Spleen (tissue), 11 donors: ENCODE measurements at regions not wholly inside any gene's neighbourhood (a gene's known extent, or its start where the extent isn't known, plus 50 kb on each side); places are given as distances from the start of the nearest gene placed in this dataset.

Source experiments
- DNase-seq: peaks from one replicate; pipeline ENCODE4 v3.0.0-alpha.2; 2020
- H3K27ac ChIP-seq, 8 donors: fragments of 200-600 bp; sonication (generic) in 7 of 8; 1 replicate in 4 of 8; 2 replicates in 4 of 8; pipeline versions ENCODE4 v1.5.0 to v1.8.0; 2016 to 2021; ENCODE audit warnings: inconsistent platforms in 4 of 8, mild to moderate bottlenecking in 4 of 8, moderate library complexity in 1 of 8
- H3K27me3 ChIP-seq, 7 donors: fragments of 200-600 bp; sonication (generic) in 6 of 7; replicated peaks in 1 of 7; 1 replicate in 4 of 7; 2 replicates in 3 of 7; pipeline versions ENCODE4 v1.5.0 to v1.8.0; 2016 to 2021; ENCODE audit warnings: inconsistent platforms in 3 of 7, mild to moderate bottlenecking in 1 of 7
- H3K36me3 ChIP-seq, 6 donors: fragments of 200-600 bp; sonication (generic) in 5 of 6; 1 replicate in 4 of 6; 2 replicates in 2 of 6; pipeline versions ENCODE4 v1.5.0 to v1.8.0; 2016 to 2021; ENCODE audit warnings: inconsistent platforms in 2 of 6
- H3K4me1 ChIP-seq, 6 donors: fragments of 200-600 bp; sonication (generic) in 5 of 6; 1 replicate in 3 of 6; 2 replicates in 3 of 6; pipeline versions ENCODE4 v1.5.0 to v1.8.0; 2016 to 2021; ENCODE audit warnings: inconsistent platforms in 3 of 6
- H3K4me3 ChIP-seq, 8 donors: fragments of 200-600 bp; sonication (generic) in 7 of 8; 1 replicate in 4 of 8; 2 replicates in 4 of 8; pipeline versions ENCODE4 v1.5.0 to v1.8.0; 2016 to 2021; ENCODE audit warnings: inconsistent platforms in 4 of 8, mild to moderate bottlenecking in 4 of 8, moderate library complexity in 2 of 8
- H3K9me3 ChIP-seq, 8 donors: fragments of 200-600 bp; sonication (generic) in 7 of 8; 1 replicate in 4 of 8; 2 replicates in 4 of 8; pipeline versions ENCODE4 v1.5.0 to v1.8.0; 2016 to 2021; ENCODE audit warnings: inconsistent platforms in 4 of 8
- CTCF ChIP-seq, 11 experiments: fragments of 200-600 bp in 7 of 11; fragments of 450-650 bp in 4 of 11; sonication (generic) in 4 of 11; IDR thresholded peaks in 8 of 11; conservative IDR thresholded peaks in 3 of 11; 1 replicate in 7 of 11; 2 replicates in 4 of 11; pipeline versions ENCODE4 v1.4.0 to v1.8.0; 2016 to 2021; ENCODE audit warnings: antibody characterized with exemption in 11 of 11, inconsistent platforms in 4 of 11, mild to moderate bottlenecking in 1 of 11
- POLR2A ChIP-seq, 3 donors: fragments of 450-650 bp; IDR thresholded peaks; one replicate each; pipeline ENCODE4 v1.5.1; 2017; ENCODE audit warnings: antibody characterized with exemption in 3 of 3, mild to moderate bottlenecking in 1 of 3
- POLR2AphosphoS5 ChIP-seq, 3 donors: sonication (generic); formaldehyde crosslinking; IDR thresholded peaks; one replicate each; pipeline ENCODE4 v1.5.1; 2017; ENCODE audit warnings: antibody characterized with exemption in 3 of 3
- WGBS, 5 donors: extraction: QIAGEN DNeasy Blood & Tissue Kit in 3 of 5; methylation state at CpG; one replicate each; pipeline versions ENCODE4 v1.1.5 to v1.1.7; 2013 to 2018; 5-methylcytosine and 5-hydroxymethylcytosine counted together
- intact Hi-C: fragments of 100-400 bp; cut with DNase I; formaldehyde crosslinking; loops from one replicate; pipeline ENCODE4 v1.15.0; 2023; ENCODE audit warnings: low total_unique reads
- donor health status: healthy with polysubstance abuse.
- donor health status: DM: no; HTN: no; CAD: no; lungs with moderate emphysema.
- donor health status: DM: no; HTN: no; CAD: no.
- donor health status: Bipolar disorder and iron deficiency.
- donor health status: healthy.
- donor health status: DM: no; HTN: no; CAD: no.
- donor health status: DM: yes; HTN: yes; CAD: no.

- H3K9me3 ChIP-seq: no peaks in the 10 kb centered on the region
- H3K4me3 ChIP-seq: no peak overlapping the region
- no peak for DNase-seq
- no peaks in the 10 kb centered on the region for H3K4me1 ChIP-seq
- intact Hi-C loops: no loop called here
- H3K27ac ChIP-seq: no peak overlapping the region
- no peak for TF ChIP-seq CTCF (IDR thresholded peaks at IDR 0.05 in 8 of 11, conservative IDR thresholded peaks at IDR 0.05 in 3 of 11)
- no peak for TF ChIP-seq POLR2A (IDR thresholded peaks at IDR 0.05)
- no peak for TF ChIP-seq POLR2AphosphoS5 (IDR thresholded peaks at IDR 0.05)
- no peaks in the 10 kb centered on the region for H3K27me3 ChIP-seq
- no peaks in the 10 kb centered on the region for H3K36me3 ChIP-seq
Measured at GRCh38 chr7:17623546-17624185, 316.6 kb downstream of the SNX13 start.

- H3K4me3 ChIP-seq: no peak overlapping the region
- intact Hi-C loops: no loop called here
- H3K9me3 ChIP-seq: no peaks in the 10 kb centered on the region
- no peaks in the 10 kb centered on the region for H3K4me1 ChIP-seq
- no peak overlapping the region for H3K27ac ChIP-seq
- H3K27me3 ChIP-seq: no peaks in the 10 kb centered on the region
- H3K36me3 ChIP-seq: no peaks in the 10 kb centered on the region
- DNase-seq: no peak
- no peak for TF ChIP-seq POLR2AphosphoS5 (IDR thresholded peaks at IDR 0.05)
- TF ChIP-seq POLR2A (IDR thresholded peaks at IDR 0.05): no peak
- no peak for TF ChIP-seq CTCF (IDR thresholded peaks at IDR 0.05 in 8 of 11, conservative IDR thresholded peaks at IDR 0.05 in 3 of 11)
Measured at GRCh38 chr7:17624379-17624778, 315.9 kb downstream of the SNX13 start.

GRCh38 chr7:17625043-17625442, 315.3 kb downstream of the SNX13 start:
- no peak for DNase-seq
- intact Hi-C loops: no loop called here
- no peak overlapping the region for H3K27ac ChIP-seq
- H3K9me3 ChIP-seq: no peaks in the 10 kb centered on the region
- no peaks in the 10 kb centered on the region for H3K27me3 ChIP-seq
- H3K36me3 ChIP-seq: no peaks in the 10 kb centered on the region
- no peak overlapping the region for H3K4me3 ChIP-seq
- no peaks in the 10 kb centered on the region for H3K4me1 ChIP-seq
- TF ChIP-seq POLR2A (IDR thresholded peaks at IDR 0.05) (no peak), POLR2AphosphoS5 (IDR thresholded peaks at IDR 0.05) (no peak), CTCF (IDR thresholded peaks at IDR 0.05 in 8 of 11, conservative IDR thresholded peaks at IDR 0.05 in 3 of 11) (no peak)
- WGBS, 5 donors: 77 to 93% (median 85%) methylated on average over 3 of the region's 3 CpGs

GRCh38 chr7:17626235-17626634, 314.1 kb downstream of the SNX13 start:
- TF ChIP-seq POLR2AphosphoS5 (IDR thresholded peaks at IDR 0.05) (no peak), POLR2A (IDR thresholded peaks at IDR 0.05) (no peak), CTCF (IDR thresholded peaks at IDR 0.05 in 8 of 11, conservative IDR thresholded peaks at IDR 0.05 in 3 of 11) (no peak)
- H3K27me3 ChIP-seq: no peaks in the 10 kb centered on the region
- intact Hi-C loops: no loop called here
- no peaks in the 10 kb centered on the region for H3K9me3 ChIP-seq
- H3K4me1 ChIP-seq: no peaks in the 10 kb centered on the region
- no peaks in the 10 kb centered on the region for H3K36me3 ChIP-seq
- H3K4me3 ChIP-seq: no peak overlapping the region
- no peak overlapping the region for H3K27ac ChIP-seq
- DNase-seq: no peak
